ENCODE measurements at regions not wholly inside any gene's neighbourhood (a gene's known extent, or its start where the extent isn't known, plus 50 kb on each side); places are given as distances from the start of the nearest gene placed in this dataset.

- TF ChIP-seq CTCF (IDR thresholded peaks at IDR 0.05), result no peak
- H3K36me3 ChIP-seq, result no peaks in the 10 kb centered on the region
- peaks cover 19% of the 10 kb centered on the region for H3K27me3 ChIP-seq
- ATAC-seq (no peak), DNase-seq (no peak)
- H3K27ac ChIP-seq, result peak overlapping the region; percentile 73
- peaks cover 5% of the 10 kb centered on the region for H3K4me1 ChIP-seq
- H3K9me3 ChIP-seq, result no peaks in the 10 kb centered on the region
- intact Hi-C loops (cut with DNase I), result no loop called here
- H3K4me3 ChIP-seq, result peak overlapping the region; percentile 49
Observed at GRCh38 chr14:103205541-103205906, 82.3 kb downstream of the TNFAIP2 start.

GRCh38 chr14:103206023-103206481 is 82.8 kb downstream of the TNFAIP2 start:
- peaks cover 19% of the 10 kb centered on the region for H3K27me3 ChIP-seq
- intact Hi-C loops (cut with DNase I), result no loop called here
- H3K27ac ChIP-seq, result peak overlapping the region; percentile 73
- no peak for DNase-seq
- peaks cover 5% of the 10 kb centered on the region for H3K4me1 ChIP-seq
- no peaks in the 10 kb centered on the region for H3K36me3 ChIP-seq
- H3K4me3 ChIP-seq, result peak overlapping the region; percentile 49
- ATAC-seq, result no peak
- TF ChIP-seq CTCF (IDR thresholded peaks at IDR 0.05), result no peak
- no peaks in the 10 kb centered on the region for H3K9me3 ChIP-seq

GRCh38 chr14:103206836-103207387 is 83.7 kb downstream of the TNFAIP2 start:
- Histone ChIP-seq H3K27ac (peak overlapping the region; percentile 76), H3K9me3 (no peaks in the 10 kb centered on the region), H3K36me3 (no peaks in the 10 kb centered on the region), H3K4me1 (peaks cover 5% of the 10 kb centered on the region), H3K27me3 (peaks cover 19% of the 10 kb centered on the region), H3K4me3 (peak overlapping the region; percentile 49)
- DNase-seq (peak; percentile 82), ATAC-seq (peak; percentile 78)
- TF ChIP-seq CTCF (IDR thresholded peaks at IDR 0.05), result no peak
- intact Hi-C loops (cut with DNase I), result no loop called here

GRCh38 chr14:103207388-103208072 is 84.3 kb downstream of the TNFAIP2 start:
- DNase-seq, result peak; percentile 73
- intact Hi-C loops (cut with DNase I), result no loop called here
- TF ChIP-seq CTCF (IDR thresholded peaks at IDR 0.05), result no peak

GRCh38 chr14:103209054-103209453 is 85.8 kb downstream of the TNFAIP2 start:
- DNase-seq (no peak), ATAC-seq (no peak)
- TF ChIP-seq CTCF (IDR thresholded peaks at IDR 0.05), result no peak
- intact Hi-C loops (cut with DNase I), result no loop called here
- Histone ChIP-seq H3K36me3 (no peaks in the 10 kb centered on the region), H3K4me1 (peaks cover 5% of the 10 kb centered on the region), H3K4me3 (peak overlapping the region; percentile 49), H3K27me3 (peaks cover 19% of the 10 kb centered on the region), H3K27ac (peak overlapping the region; percentile 0), H3K9me3 (no peaks in the 10 kb centered on the region)

More at GRCh38 chr14:103207388-103208072, 84.3 kb downstream of the TNFAIP2 start:
- peak; percentile 60 for ATAC-seq
- peaks cover 5% of the 10 kb centered on the region for H3K4me1 ChIP-seq
- peak overlapping the region; percentile 76 for H3K27ac ChIP-seq
- no peaks in the 10 kb centered on the region for H3K36me3 ChIP-seq
- H3K27me3 ChIP-seq, result peaks cover 19% of the 10 kb centered on the region
- no peaks in the 10 kb centered on the region for H3K9me3 ChIP-seq
- peak overlapping the region; percentile 49 for H3K4me3 ChIP-seq

All from upper lobe of right lung (tissue), 1 donor.